GM23248 (cell line): ENCODE measurements at regions not wholly inside any gene's neighbourhood (a gene's known extent, or its start where the extent isn't known, plus 50 kb on each side); places are given as distances from the start of the nearest gene placed in this dataset.

Source experiments
- EZH2 ChIP-seq: fragments of 200-600 bp; sonication (generic); IDR thresholded peaks from 2 replicates; pipeline ENCODE4 v1.6.1; 2018; ENCODE audit warnings: antibody characterized with exemption, mild to moderate bottlenecking; ENCODE audit not compliant: insufficient read depth, poor library complexity, severe bottlenecking
- EZH2phosphoT487 ChIP-seq: fragments of 200-600 bp; sonication (generic); IDR thresholded peaks from 2 replicates; pipeline ENCODE4 v1.6.1; 2018; ENCODE audit warnings: antibody characterized with exemption, moderate library complexity, mild to moderate bottlenecking, low read depth; ENCODE audit not compliant: insufficient read depth

DNA sequence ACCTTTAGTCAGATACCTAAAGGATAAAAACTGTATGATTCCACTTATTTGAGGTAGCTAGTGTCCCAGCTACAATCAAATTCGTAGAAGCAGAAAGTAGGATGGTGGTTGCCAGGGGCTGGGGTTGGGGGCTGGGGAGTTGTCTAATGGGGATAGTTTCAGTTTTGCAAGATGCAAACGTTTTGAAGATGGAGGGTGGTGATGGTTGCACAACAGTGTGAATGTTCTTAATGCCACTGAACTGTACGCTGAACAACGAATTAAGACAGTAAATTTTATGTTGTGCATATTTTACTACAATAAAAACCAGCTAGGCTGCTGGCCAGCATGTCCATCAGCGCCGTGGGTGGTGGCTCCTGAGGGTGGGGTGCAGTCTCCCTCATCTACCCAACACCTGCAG, 137.8 kb downstream of the GADD45G start:
- no peak for TF ChIP-seq EZH2
- TF ChIP-seq EZH2phosphoT487 = no peak
